GM18498 (cell line): ENCODE measurements at regions not wholly inside any gene's neighbourhood (a gene's known extent, or its start where the extent isn't known, plus 50 kb on each side); places are given as distances from the start of the nearest gene placed in this dataset.

Experiments
- ATAC-seq: cut with Tn5 transposase; IDR thresholded peaks from one replicate; pipeline ENCODE4 v1.9.1; 2021; ENCODE audit warnings: mild to moderate bottlenecking, moderate library complexity; ENCODE audit not compliant: unreplicated experiment

GRCh38 chr18:25727281-25727985, 363.0 kb downstream of the SS18 start:
- ATAC-seq: no peak

GRCh38 chr18:25726298-25726697, 364.1 kb downstream of the SS18 start:
- no peak for ATAC-seq

- ATAC-seq: no peak
These were observed 364.9 kb downstream of the SS18 start for GRCh38 chr18:25725501-25725900.

- no peak for ATAC-seq
These were observed 365.4 kb downstream of the SS18 start for GRCh38 chr18:25724997-25725396.

GRCh38 chr18:25724121-25724520, 366.3 kb downstream of the SS18 start:
- ATAC-seq: no peak

GRCh38 chr18:25713103-25713502, 361.1 kb upstream of the ZNF521 start:
- no peak for ATAC-seq

DNA sequence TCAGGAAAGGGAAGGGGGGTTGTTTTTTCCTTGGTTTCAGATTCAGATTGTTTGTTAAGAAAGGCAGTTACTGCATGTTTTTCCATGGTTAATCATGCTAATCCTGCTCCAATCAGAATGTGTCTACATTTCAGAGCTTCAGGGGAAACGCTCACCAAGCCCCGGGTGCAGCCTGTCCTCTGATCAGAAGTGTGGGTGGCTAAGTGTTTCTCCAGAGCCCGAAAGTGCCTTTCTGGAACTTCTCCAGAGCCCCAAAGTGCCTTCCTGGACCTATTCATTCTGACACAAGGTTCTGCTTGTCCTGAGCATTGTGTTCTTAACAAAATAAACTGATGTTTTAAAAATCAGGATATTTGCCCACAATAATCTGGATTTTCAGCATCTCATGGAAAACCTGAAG, 359.0 kb upstream of the ZNF521 start:
- ATAC-seq: no peak

GRCh38 chr18:25705650-25706049, 353.7 kb upstream of the ZNF521 start:
- ATAC-seq: no peak

DNA sequence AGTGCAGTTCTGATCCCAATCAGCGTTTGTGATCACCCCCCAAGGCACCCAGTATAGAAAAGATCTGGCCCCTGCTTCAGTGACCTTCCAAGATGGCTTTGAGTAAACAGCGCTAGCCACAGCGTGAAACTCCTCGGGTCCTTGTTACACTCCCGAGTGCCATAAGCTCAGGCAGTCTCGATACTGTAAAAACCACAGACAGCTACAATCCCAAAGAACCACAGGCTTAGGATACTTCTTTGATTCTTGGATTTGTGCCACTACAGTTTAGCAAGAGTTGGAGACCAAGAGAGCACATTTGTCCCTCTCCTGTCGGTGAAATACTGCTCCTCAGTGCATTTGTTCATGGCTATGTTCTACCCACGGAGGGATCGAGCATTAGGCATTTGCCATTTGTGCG, 352.5 kb upstream of the ZNF521 start:
- no peak for ATAC-seq

GRCh38 chr18:25704071-25704470, 352.1 kb upstream of the ZNF521 start:
- ATAC-seq: no peak

GRCh38 chr18:25701821-25702220, 349.9 kb upstream of the ZNF521 start:
- no peak for ATAC-seq

DNA sequence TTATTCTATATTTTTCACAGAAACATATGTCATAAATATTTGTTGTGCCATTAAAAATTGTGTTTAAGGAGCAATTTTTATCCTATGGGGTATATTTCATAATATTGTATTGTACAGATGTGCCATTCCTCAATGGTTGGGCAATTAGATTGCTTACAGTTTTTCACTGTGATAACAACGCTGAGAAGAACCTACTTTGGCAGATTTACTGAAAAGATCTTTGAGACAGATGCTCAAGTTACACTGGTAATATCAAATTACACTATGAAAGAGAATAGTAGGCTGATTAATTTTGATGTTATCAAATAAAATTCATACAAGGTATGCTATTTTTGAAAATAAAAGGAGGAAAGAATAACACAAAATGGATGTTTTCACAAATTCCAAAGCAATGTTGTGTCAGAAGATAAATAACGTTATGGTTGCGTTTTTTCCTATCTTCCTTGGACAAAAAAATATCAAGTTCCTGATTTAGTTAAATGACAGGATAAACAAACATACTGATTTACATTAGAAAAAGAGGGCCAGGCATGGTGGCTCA, 335.1 kb upstream of the ZNF521 start:
- no peak for ATAC-seq

DNA sequence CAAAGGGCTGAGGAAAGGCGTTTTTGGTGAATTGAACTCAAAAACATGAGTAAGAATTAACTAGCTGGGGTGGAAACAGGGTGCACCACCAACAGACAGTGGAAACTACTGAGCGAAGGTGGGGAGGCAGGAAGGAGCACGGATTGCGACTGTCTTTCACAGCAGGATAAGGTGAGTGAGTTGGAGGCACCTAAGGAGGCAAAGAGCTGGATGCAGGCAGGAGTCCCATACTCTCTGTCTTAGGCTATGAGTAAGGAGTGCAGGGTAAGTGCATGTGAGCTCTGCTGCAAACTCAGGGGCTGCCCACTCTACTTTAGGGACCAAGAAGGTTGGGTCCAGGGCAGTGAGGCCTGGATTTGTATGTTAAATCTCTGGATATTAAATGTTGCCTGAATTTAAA, 333.1 kb upstream of the ZNF521 start:
- ATAC-seq: no peak

DNA sequence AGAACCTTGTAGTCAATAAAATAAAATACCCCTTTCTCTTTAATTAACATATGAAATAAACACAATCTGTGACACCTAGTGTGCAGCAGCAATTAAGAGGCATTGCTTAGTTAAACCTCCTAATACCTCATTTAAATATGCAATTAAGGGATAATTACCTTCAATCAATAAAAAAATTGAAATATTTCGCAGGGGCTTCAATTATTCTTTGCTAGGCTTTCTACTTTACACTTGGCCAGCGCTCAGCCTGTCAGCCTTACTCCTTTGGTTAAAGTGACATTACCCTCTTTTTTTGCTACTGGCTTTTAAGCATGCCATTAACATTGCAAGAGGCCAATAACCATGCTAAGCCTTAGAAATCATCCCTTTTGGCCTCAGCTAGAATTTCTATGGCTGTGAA, 327.5 kb upstream of the ZNF521 start:
- ATAC-seq: no peak

- no peak for ATAC-seq
These were observed 326.3 kb upstream of the ZNF521 start for GRCh38 chr18:25678221-25678620.

DNA sequence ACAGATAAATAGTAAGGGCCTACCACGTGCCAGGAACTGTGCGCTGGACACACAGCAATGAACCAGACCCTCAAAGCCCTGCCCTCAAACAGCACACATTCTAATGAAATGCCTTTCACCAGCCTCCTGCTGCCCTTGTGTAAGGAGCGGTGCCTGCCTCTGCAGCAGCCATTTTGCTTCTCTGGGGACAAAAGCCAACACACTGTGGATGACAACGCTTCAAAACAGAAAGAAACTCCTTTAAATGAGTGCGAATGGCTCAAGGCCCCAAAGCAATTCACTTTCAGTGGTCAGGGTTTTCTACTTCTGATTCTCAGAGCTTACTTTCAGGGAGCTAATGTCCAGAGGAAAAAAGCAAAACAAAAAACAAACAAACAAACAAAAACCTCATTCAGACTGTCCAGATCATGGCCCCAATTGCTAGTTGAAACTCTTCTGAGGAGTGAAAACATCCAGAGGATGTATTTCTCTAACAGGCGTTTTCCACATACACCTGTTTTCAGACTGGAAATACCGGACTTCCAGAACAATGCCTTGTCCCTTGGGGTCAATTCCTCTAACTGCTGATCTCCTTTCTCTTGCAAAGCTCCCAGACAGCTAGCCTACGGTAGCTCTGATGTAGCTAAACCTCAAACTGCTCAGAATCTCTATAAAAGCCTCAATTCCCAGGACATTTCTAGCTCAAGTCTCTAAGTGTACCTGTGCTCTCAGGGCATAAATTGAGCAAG, 323.3 kb upstream of the ZNF521 start:
- no peak for ATAC-seq

DNA sequence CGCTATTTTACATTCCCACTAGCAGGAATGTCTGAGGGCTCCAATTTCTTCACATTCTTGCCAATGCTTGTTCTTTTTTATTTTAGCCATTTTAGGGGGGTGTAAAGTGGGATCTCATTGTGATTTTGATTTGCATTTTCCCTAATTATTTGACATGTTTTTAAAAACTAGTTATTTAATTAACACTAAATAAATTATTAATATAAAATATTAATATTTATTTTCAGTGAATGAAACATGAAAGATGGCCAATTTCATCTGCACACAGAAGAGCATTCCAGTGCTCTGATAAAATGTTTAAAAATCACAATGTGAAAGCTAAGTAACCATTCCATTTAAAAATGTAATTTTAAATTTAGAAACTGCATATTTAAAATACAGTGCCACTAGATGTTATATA, 322.2 kb upstream of the ZNF521 start:
- ATAC-seq: no peak

- ATAC-seq: no peak
These were observed 320.5 kb upstream of the ZNF521 start for GRCh38 chr18:25672490-25672889.

- no peak for ATAC-seq
These were observed 317.8 kb upstream of the ZNF521 start for GRCh38 chr18:25669741-25670140.

DNA sequence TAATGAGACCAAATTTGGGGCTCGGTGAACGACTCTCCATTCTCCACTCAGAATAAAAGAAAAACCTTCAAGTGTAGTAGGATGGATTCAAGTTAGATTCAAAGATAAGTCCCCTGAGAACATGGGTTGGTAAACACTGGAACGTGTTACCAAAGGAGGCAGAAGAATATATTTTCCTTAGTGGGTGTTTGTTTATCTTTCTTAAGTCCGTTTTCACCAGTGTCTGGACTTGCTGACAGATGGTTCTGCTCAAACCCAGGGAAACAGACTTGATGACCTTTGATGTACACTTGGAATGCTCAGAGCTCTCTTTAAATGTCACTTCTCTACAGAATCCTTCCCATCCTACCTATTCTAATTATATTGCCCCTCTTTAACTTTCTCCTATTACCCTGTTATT, 310.3 kb upstream of the ZNF521 start:
- no peak for ATAC-seq

DNA sequence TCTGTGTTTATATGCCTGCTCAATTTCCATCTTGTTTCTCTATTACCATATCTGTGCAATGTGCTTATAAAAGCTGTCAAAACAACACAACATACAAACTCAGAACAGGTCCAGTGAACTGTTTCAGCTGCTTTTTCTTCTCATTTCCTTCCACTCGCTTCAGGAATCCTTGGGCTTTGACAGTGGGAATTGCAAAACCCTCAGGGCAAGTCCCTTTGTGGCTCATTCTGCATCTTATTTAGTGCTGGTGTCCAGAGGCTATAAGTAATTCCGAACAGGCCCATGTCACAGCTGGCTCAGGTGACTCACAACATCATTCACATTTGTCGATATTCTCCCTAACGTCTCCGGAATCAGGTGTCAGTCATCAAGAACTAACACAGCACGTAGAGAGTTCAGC, 309.9 kb upstream of the ZNF521 start:
- no peak for ATAC-seq

GRCh38 chr18:25659541-25659940, 307.6 kb upstream of the ZNF521 start:
- no peak for ATAC-seq
